RWPE1 (cell line): ENCODE measurements at regions not wholly inside any gene's neighbourhood (a gene's known extent, or its start where the extent isn't known, plus 50 kb on each side); places are given as distances from the start of the nearest gene placed in this dataset.
"Not testable (repeated sequence)": the region's sequence is repeated elsewhere in the genome, so short reads cannot be mapped to it uniquely, and the experiment has no call there.

Experiments used
- CTCF ChIA-PET: fragments of 350-600 bp; sonication (Branson Sonifier 250); formaldehyde crosslinking; extraction: SDS; loops from one replicate; lab custom pipeline; 2021; lab: Yijun Ruan, JAX
- POLR2A ChIA-PET: fragments of 400-600 bp; formaldehyde crosslinking; extraction: SDS; loops from one replicate; lab custom pipeline; 2020; ENCODE audit warnings: antibody characterized with exemption; ENCODE audit not compliant: low non-redundant PET; lab: Yijun Ruan, JAX
- DNase-seq: peaks from one replicate; pipeline ENCODE4 v3.0.0; 2012; ENCODE audit warnings: low spot score
- H3K27ac ChIP-seq: fragments of 450-650 bp; 2 replicates; pipeline ENCODE4 v1.5.1; 2017
- TF ChIP-seq, protein P1 (sequence below): fragments of 450-650 bp; conservative IDR thresholded peaks from 2 replicates; pipeline ENCODE4 v1.5.1; 2017; ENCODE audit warnings: low read depth, mild to moderate bottlenecking

DNA sequence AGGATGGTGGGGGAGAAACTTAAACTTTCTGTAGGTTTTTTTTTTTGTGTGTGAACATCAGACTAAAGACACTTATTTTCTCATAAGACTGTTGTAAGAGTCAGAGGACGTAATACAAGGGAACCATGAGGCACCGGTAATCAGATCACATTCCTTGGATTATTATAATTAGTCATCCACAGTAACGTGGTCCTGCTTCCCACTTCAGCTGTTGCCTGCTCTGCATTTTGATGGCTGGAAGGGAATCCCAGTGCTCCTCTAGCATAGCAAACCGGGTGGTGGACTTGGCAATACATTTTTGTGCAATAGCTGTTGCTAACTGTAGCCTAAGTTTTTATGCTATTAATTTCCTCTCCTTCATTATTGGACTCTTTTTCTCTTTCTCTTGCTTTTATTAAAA lies 294.8 kb downstream of the NR2F2 start:
- no peak overlapping the region for H3K27ac ChIP-seq
- CTCF ChIA-PET, result no interaction called here
- POLR2A ChIA-PET, result no interaction called here

DNA sequence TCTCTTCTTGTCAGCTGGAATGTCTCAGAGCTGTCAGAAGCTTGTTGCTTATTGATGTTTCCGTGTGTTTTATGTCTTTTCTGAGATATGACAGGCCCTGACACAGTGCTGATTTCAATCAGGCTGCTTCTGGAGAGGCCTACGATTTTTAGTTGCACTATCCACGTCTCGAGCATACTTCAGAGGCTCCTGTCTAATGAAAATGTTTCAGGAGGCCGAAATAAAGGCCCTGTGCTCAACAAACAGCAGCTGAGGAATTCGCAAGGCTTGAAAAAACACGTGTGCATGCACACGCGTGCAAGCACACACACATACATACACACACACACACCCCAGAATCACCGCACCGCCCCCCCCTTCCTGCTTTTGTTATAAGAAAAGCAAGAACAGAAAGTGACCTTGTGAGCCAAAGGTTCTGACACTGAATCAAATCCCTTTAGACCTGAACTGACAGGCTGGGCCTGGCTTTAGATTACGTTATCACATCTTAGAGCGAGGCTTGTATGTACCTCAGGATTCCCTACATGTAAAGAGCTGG lies 296.6 kb downstream of the NR2F2 start:
- POLR2A ChIA-PET, result no interaction called here

More for the DNA sequence above, 294.8 kb downstream of the NR2F2 start:
- no peak for DNase-seq
- TF ChIP-seq, protein P1, sequence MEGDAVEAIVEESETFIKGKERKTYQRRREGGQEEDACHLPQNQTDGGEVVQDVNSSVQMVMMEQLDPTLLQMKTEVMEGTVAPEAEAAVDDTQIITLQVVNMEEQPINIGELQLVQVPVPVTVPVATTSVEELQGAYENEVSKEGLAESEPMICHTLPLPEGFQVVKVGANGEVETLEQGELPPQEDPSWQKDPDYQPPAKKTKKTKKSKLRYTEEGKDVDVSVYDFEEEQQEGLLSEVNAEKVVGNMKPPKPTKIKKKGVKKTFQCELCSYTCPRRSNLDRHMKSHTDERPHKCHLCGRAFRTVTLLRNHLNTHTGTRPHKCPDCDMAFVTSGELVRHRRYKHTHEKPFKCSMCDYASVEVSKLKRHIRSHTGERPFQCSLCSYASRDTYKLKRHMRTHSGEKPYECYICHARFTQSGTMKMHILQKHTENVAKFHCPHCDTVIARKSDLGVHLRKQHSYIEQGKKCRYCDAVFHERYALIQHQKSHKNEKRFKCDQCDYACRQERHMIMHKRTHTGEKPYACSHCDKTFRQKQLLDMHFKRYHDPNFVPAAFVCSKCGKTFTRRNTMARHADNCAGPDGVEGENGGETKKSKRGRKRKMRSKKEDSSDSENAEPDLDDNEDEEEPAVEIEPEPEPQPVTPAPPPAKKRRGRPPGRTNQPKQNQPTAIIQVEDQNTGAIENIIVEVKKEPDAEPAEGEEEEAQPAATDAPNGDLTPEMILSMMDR, result no peak

DNA sequence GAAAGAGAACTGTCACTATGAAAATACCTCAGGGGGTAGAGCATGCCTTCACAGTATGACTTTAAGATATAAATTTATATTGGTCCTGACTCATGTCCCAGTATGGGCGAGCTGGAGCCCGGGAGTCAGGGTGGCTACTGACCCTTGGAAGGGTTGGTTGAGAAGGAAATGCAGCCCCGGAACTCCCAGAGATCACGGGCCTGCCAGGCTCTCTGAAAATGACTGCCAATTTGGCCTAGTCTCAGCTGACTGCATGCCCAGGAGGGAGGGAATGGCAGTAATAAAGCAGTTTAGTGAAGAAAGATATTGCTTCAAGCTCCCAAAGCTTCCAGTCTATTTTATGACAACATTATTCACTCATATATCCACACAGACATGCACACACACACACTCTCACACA lies 299.0 kb downstream of the NR2F2 start:
- CTCF ChIA-PET, result no interaction called here
- H3K27ac ChIP-seq, result no peak overlapping the region
- TF ChIP-seq, protein P1, result no peak
- POLR2A ChIA-PET, result no interaction called here
- DNase-seq, result no peak

More for the DNA sequence above, 296.6 kb downstream of the NR2F2 start:
- CTCF ChIA-PET, result no interaction called here
- no peak overlapping the region for H3K27ac ChIP-seq
- no peak for DNase-seq
- TF ChIP-seq, protein P1, result no peak

DNA sequence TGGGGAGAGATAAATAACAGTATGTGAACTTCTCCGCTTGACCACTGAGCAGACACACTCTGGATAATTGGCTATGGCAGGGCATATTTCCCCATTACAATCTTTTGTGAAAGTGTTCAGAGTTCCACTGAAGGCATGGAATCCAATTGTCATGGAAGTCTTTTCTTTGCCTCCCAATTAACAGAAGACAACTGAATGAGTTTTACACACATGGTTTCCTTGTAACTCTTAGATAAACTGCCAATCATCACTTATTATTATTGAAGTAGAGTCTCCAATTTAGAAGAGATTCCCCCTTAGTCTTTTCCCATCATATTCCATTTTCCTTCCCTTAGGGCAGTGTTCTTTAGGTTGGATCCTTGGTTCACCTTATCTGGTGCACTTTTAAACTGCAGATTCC lies 308.3 kb downstream of the NR2F2 start:
- POLR2A ChIA-PET, result no interaction called here
- TF ChIP-seq, protein P1, result no peak
- DNase-seq, result no peak
- CTCF ChIA-PET, result no interaction called here
- no peak overlapping the region for H3K27ac ChIP-seq

- TF ChIP-seq, protein P1, result no peak
- CTCF ChIA-PET, result interaction anchor here (0.6 kb wide), 1 partner anchor 1601 kb away, joined by 3 read pairs; no protein-coding TSS in a partner anchor
- POLR2A ChIA-PET, result no interaction called here
- no peak for DNase-seq
- H3K27ac ChIP-seq, result no peak overlapping the region
Observed at GRCh38 chr15:96645796-96646195, 315.3 kb downstream of the NR2F2 start.

DNA sequence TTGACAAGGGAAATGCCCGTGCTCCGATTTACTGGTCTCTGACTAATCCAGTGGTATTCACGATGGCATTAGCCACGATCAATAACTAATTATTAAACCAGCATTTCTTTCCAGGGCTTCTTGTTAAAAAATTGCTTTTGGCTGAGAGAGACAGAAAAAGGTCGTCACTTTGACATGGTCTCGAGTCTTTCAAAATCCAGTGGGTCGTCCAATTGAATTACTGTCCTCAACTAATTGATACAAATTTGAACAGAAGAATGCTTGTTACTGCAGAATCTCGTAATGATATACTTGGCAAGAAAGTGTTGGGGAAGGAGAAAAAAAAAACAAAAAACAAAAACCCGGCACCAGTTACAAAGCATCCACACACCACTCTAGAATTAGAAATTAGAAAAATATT lies 318.4 kb downstream of the NR2F2 start:
- POLR2A ChIA-PET, result no interaction called here
- no peak for DNase-seq
- H3K27ac ChIP-seq, result no peak overlapping the region
- CTCF ChIA-PET, result no interaction called here
- TF ChIP-seq, protein P1, result no peak

- TF ChIP-seq, protein P1, result no peak
- ChIA-PET CTCF (interaction anchor here (0.5 kb wide), 1 partner anchor 453 kb away, joined by 3 read pairs; no protein-coding TSS in a partner anchor), POLR2A (no interaction called here)
- DNase-seq, result no peak
- H3K27ac ChIP-seq, result no peak overlapping the region
Observed at GRCh38 chr15:96657096-96657495, 326.6 kb downstream of the NR2F2 start.

DNA sequence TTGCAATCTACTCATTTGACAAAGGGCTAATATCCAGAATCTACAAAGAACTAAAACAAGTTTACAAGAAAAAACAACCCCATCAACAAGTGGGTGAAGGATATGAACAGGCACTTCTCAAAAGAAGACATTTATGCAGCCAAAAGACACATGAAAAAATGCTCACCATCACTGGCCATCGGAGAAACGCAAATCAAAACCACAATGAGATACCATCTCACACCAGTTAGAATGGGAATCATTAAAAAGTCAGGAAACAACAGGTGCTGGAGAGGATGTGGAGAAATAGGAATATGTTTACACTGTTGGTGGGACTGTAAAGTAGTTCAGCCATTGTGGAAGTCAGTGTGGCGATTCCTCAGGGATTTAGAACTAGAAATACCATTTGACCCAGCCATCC lies 336.5 kb downstream of the NR2F2 start:
- POLR2A ChIA-PET, DNase-seq, H3K27ac ChIP-seq, CTCF ChIA-PET: not testable (repeated sequence)
